KMS-11 (cell line): ENCODE measurements at regions not wholly inside any gene's neighbourhood (a gene's known extent, or its start where the extent isn't known, plus 50 kb on each side); places are given as distances from the start of the nearest gene placed in this dataset.

Source experiments
- H2AFZ ChIP-seq: fragments of 200-600 bp; sonication (generic); 2 replicates; pipeline ENCODE4 v1.6.1; 2016; ENCODE audit warnings: antibody characterized with exemption, mixed run types, low read depth
- H3K27ac ChIP-seq: fragments of 200-600 bp; sonication (generic); 2 replicates; pipeline ENCODE4 v1.6.1; 2016; ENCODE audit warnings: mild to moderate bottlenecking, mixed run types
- H3K27me3 ChIP-seq: fragments of 200-600 bp; sonication (generic); 2 replicates; pipeline ENCODE4 v1.6.1; 2017; ENCODE audit warnings: mild to moderate bottlenecking, low read depth, mixed run types, moderate library complexity; ENCODE audit not compliant: insufficient read depth
- H3K36me3 ChIP-seq: fragments of 200-600 bp; sonication (generic); 2 replicates; pipeline ENCODE4 v1.6.1; 2017; ENCODE audit warnings: mild to moderate bottlenecking, mixed run types; ENCODE audit not compliant: insufficient read depth
- H3K4me1 ChIP-seq: fragments of 200-600 bp; sonication (generic); 2 replicates; pipeline ENCODE4 v1.6.1; 2016; ENCODE audit warnings: mild to moderate bottlenecking, low read depth, mixed run types; ENCODE audit not compliant: poor library complexity, severe bottlenecking
- H3K4me2 ChIP-seq: fragments of 200-600 bp; sonication (generic); 2 replicates; pipeline ENCODE4 v1.7.0; 2016; ENCODE audit warnings: mild to moderate bottlenecking, mixed run types
- H3K4me3 ChIP-seq: fragments of 200-600 bp; sonication (generic); IDR thresholded peaks from 2 replicates; pipeline ENCODE4 v1.6.1; 2017; ENCODE audit warnings: low read depth, low read length, mixed read lengths; ENCODE audit not compliant: insufficient read depth
- H3K79me2 ChIP-seq: fragments of 200-600 bp; sonication (generic); 2 replicates; pipeline ENCODE4 v1.6.1; 2016; ENCODE audit warnings: low read depth, mixed run types; ENCODE audit not compliant: insufficient read depth
- H3K9ac ChIP-seq: fragments of 200-600 bp; sonication (generic); 2 replicates; pipeline ENCODE4 v1.6.1; 2016; ENCODE audit warnings: mild to moderate bottlenecking, mixed run types
- H4K20me1 ChIP-seq: fragments of 200-600 bp; sonication (generic); 2 replicates; pipeline ENCODE4 v1.6.1; 2016; ENCODE audit warnings: mild to moderate bottlenecking, mixed run types; ENCODE audit not compliant: insufficient read depth
- CTCF ChIP-seq: fragments of 200-600 bp; sonication (generic); conservative IDR thresholded peaks from 2 replicates; pipeline ENCODE4 v1.6.1; 2017; ENCODE audit warnings: low read depth, mild to moderate bottlenecking, antibody characterized with exemption, low read length, moderate library complexity, mixed read lengths

- H3K27ac ChIP-seq, result no peak overlapping the region
- H3K36me3 ChIP-seq, result no peaks in the 10 kb centered on the region
- H3K4me1 ChIP-seq, result no peaks in the 10 kb centered on the region
- no peak for TF ChIP-seq CTCF
- no peaks in the 10 kb centered on the region for H4K20me1 ChIP-seq
- no peak overlapping the region for H3K4me3 ChIP-seq
- no peaks in the 10 kb centered on the region for H3K27me3 ChIP-seq
- H3K9ac ChIP-seq, result no peak overlapping the region
- H3K4me2 ChIP-seq, result no peak overlapping the region
- no peaks in the 10 kb centered on the region for H3K79me2 ChIP-seq
- H2AFZ ChIP-seq, result no peak overlapping the region
Measured at GRCh38 chr10:30736685-30737232, 107.2 kb upstream of the LYZL2 start.

- H3K27ac ChIP-seq, result no peak overlapping the region
- H3K4me3 ChIP-seq, result no peak overlapping the region
- no peak for TF ChIP-seq CTCF
- no peaks in the 10 kb centered on the region for H3K4me1 ChIP-seq
- H4K20me1 ChIP-seq, result no peaks in the 10 kb centered on the region
- H3K36me3 ChIP-seq, result no peaks in the 10 kb centered on the region
- H3K9ac ChIP-seq, result no peak overlapping the region
- no peak overlapping the region for H3K4me2 ChIP-seq
- H3K79me2 ChIP-seq, result no peaks in the 10 kb centered on the region
- no peaks in the 10 kb centered on the region for H3K27me3 ChIP-seq
- H2AFZ ChIP-seq, result no peak overlapping the region
Measured at GRCh38 chr10:30734901-30735300, 105.3 kb upstream of the LYZL2 start.

GRCh38 chr10:30732671-30733070, 103.1 kb upstream of the LYZL2 start:
- no peaks in the 10 kb centered on the region for H3K79me2 ChIP-seq

GRCh38 chr10:30731963-30732362, 102.4 kb upstream of the LYZL2 start:
- TF ChIP-seq CTCF, result no peak
- H3K4me2 ChIP-seq, result no peak overlapping the region
- no peaks in the 10 kb centered on the region for H3K36me3 ChIP-seq
- no peak overlapping the region for H3K27ac ChIP-seq
- no peaks in the 10 kb centered on the region for H4K20me1 ChIP-seq
- H3K9ac ChIP-seq, result no peak overlapping the region
- no peaks in the 10 kb centered on the region for H3K27me3 ChIP-seq
- H3K4me1 ChIP-seq, result no peaks in the 10 kb centered on the region
- H3K79me2 ChIP-seq, result no peaks in the 10 kb centered on the region
- H3K4me3 ChIP-seq, result no peak overlapping the region
- H2AFZ ChIP-seq, result no peak overlapping the region

More at GRCh38 chr10:30732671-30733070, 103.1 kb upstream of the LYZL2 start:
- H3K36me3 ChIP-seq, result no peaks in the 10 kb centered on the region
- TF ChIP-seq CTCF, result no peak
- H3K27ac ChIP-seq, result no peak overlapping the region
- H3K27me3 ChIP-seq, result no peaks in the 10 kb centered on the region
- H3K4me2 ChIP-seq, result no peak overlapping the region
- no peak overlapping the region for H3K4me3 ChIP-seq
- no peak overlapping the region for H2AFZ ChIP-seq
- H3K9ac ChIP-seq, result no peak overlapping the region
- H3K4me1 ChIP-seq, result no peaks in the 10 kb centered on the region
- H4K20me1 ChIP-seq, result no peaks in the 10 kb centered on the region
